Neural cell (in vitro differentiated cells): ENCODE measurements at regions not wholly inside any gene's neighbourhood (a gene's known extent, or its start where the extent isn't known, plus 50 kb on each side); places are given as distances from the start of the nearest gene placed in this dataset.

Source experiments
- EP300 ChIP-seq: fragments of 450-650 bp; conservative IDR thresholded peaks from 2 replicates; pipeline ENCODE4 v1.6.1; 2014; ENCODE audit warnings: antibody characterized with exemption, mild to moderate bottlenecking, moderate library complexity; ENCODE audit not compliant: poor library complexity, severe bottlenecking
- EZH2 ChIP-seq: fragments of 200-600, 300-800 bp; shearing (Covaris generic), sonication (generic); IDR thresholded peaks from 2 replicates; pipeline ENCODE4 v1.6.1; 2014; ENCODE audit warnings: antibody characterized with exemption, low read length, borderline replicate concordance, mild to moderate bottlenecking; ENCODE audit not compliant: insufficient read depth, poor library complexity, severe bottlenecking
- REST ChIP-seq: IDR thresholded peaks from 2 replicates; pipeline ENCODE4 v1.6.1; 2012; ENCODE audit warnings: borderline replicate concordance
- SMC3 ChIP-seq: fragments of 450-650 bp; conservative IDR thresholded peaks from 2 replicates; pipeline ENCODE4 v1.6.1; 2014; ENCODE audit warnings: antibody characterized with exemption, mild to moderate bottlenecking, moderate library complexity; ENCODE audit not compliant: poor library complexity
- TF ChIP-seq, protein P1 (sequence below): fragments of 450-650 bp; IDR thresholded peaks from 2 replicates; pipeline ENCODE4 v1.5.1; 2014; ENCODE audit warnings: antibody characterized with exemption, mild to moderate bottlenecking, moderate library complexity; ENCODE audit not compliant: poor library complexity, severe bottlenecking

DNA sequence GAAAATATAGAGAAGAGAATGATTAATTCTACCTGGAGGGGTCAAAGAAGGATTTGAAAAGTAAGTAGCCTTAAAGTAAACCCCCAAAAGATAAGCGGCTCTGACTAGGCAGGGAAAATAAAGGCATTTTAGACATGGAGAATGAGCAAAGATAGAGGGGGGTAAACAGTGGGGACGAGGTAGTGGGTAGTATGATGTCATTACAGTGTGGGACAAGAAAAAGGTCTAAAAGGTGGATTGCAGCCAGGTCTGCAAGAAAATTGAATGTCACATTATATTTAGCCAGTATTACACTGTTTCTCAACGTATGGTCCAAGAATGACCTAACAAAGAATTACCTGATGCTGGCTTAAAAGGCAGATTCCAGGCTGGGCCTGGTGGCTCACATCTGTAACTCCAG, 55.8 kb upstream of the CIT start:
- TF ChIP-seq, protein P1, sequence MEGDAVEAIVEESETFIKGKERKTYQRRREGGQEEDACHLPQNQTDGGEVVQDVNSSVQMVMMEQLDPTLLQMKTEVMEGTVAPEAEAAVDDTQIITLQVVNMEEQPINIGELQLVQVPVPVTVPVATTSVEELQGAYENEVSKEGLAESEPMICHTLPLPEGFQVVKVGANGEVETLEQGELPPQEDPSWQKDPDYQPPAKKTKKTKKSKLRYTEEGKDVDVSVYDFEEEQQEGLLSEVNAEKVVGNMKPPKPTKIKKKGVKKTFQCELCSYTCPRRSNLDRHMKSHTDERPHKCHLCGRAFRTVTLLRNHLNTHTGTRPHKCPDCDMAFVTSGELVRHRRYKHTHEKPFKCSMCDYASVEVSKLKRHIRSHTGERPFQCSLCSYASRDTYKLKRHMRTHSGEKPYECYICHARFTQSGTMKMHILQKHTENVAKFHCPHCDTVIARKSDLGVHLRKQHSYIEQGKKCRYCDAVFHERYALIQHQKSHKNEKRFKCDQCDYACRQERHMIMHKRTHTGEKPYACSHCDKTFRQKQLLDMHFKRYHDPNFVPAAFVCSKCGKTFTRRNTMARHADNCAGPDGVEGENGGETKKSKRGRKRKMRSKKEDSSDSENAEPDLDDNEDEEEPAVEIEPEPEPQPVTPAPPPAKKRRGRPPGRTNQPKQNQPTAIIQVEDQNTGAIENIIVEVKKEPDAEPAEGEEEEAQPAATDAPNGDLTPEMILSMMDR = no peak
- TF ChIP-seq EP300 (no peak), REST (no peak), EZH2 (no peak), SMC3 (no peak)
